H9 (cell line): ENCODE measurements at regions not wholly inside any gene's neighbourhood (a gene's known extent, or its start where the extent isn't known, plus 50 kb on each side); places are given as distances from the start of the nearest gene placed in this dataset.

Source experiments
- DNase-seq: peaks from one replicate; pipeline ENCODE4 v3.0.0-alpha.2; 2017
- H2AFZ ChIP-seq: one replicate; pipeline ENCODE4 v1.6.1; 2013; ENCODE audit warnings: mild to moderate bottlenecking, low read length, control low read depth, moderate library complexity
- H2AK5ac ChIP-seq: 2 replicates; pipeline ENCODE4 v1.6.1; 2013; ENCODE audit warnings: low read length, control low read depth, mixed read lengths; ENCODE audit not compliant: insufficient read length
- H2BK120ac ChIP-seq: one replicate; pipeline ENCODE4 v1.6.1; 2013; ENCODE audit warnings: low read depth, mild to moderate bottlenecking, low read length, control low read depth, inconsistent platforms; ENCODE audit not compliant: poor library complexity, severe bottlenecking
- H2BK12ac ChIP-seq: 2 replicates; pipeline ENCODE4 v1.6.1; 2013; ENCODE audit warnings: low read length, control low read depth, mixed read lengths, low read depth; ENCODE audit not compliant: insufficient read length
- H2BK15ac ChIP-seq: 2 replicates; pipeline ENCODE4 v1.6.1; 2013; ENCODE audit warnings: low read depth, low read length, control low read depth
- H2BK20ac ChIP-seq: one replicate; pipeline ENCODE4 v1.6.1; 2013; ENCODE audit warnings: low read depth, mild to moderate bottlenecking, low read length, control low read depth, inconsistent platforms; ENCODE audit not compliant: poor library complexity, severe bottlenecking
- H2BK5ac ChIP-seq: 2 replicates; pipeline ENCODE4 v1.6.1; 2013; ENCODE audit warnings: low read length, control low read depth, mixed read lengths; ENCODE audit not compliant: insufficient read length
- H3K14ac ChIP-seq: 2 replicates; pipeline ENCODE4 v1.6.1; 2013; ENCODE audit warnings: low read length, control low read depth; ENCODE audit not compliant: insufficient read depth
- H3K18ac ChIP-seq: 2 replicates; pipeline ENCODE4 v1.6.1; 2013; ENCODE audit warnings: low read depth, mild to moderate bottlenecking, mixed read lengths, low read length, control low read depth; ENCODE audit not compliant: insufficient read length
- H3K23ac ChIP-seq: 2 replicates; pipeline ENCODE4 v1.6.1; 2013; ENCODE audit warnings: low read length, control low read depth, mixed read lengths, low read depth; ENCODE audit not compliant: insufficient read length
- H3K23me2 ChIP-seq: 2 replicates; pipeline ENCODE4 v1.6.1; 2013; ENCODE audit warnings: low read depth, mild to moderate bottlenecking, mixed read lengths, low read length, control low read depth; ENCODE audit not compliant: insufficient read length, poor library complexity, severe bottlenecking
- H3K27ac ChIP-seq: 2 replicates; pipeline ENCODE4 v1.5.1; 2013; ENCODE audit warnings: low read length, control low read depth, mixed read lengths, low read depth; ENCODE audit not compliant: insufficient read length
- H3K27me3 ChIP-seq: 2 replicates; pipeline ENCODE4 v1.6.1; 2013; ENCODE audit warnings: low read length, control low read depth, inconsistent platforms; ENCODE audit not compliant: insufficient read depth
- H3K4ac ChIP-seq: 2 replicates; pipeline ENCODE4 v1.6.1; 2013; ENCODE audit warnings: low read depth, mild to moderate bottlenecking, control low read depth, inconsistent platforms, low read length, moderate library complexity
- H3K4me1 ChIP-seq: 2 replicates; pipeline ENCODE4 v1.6.1; 2013; ENCODE audit warnings: low read length, control low read depth, inconsistent platforms; ENCODE audit not compliant: insufficient read depth
- H3K4me2 ChIP-seq: 2 replicates; pipeline ENCODE4 v1.6.1; 2013; ENCODE audit warnings: low read length, control low read depth, mixed read lengths; ENCODE audit not compliant: insufficient read length, insufficient read depth
- H3K56ac ChIP-seq: 2 replicates; pipeline ENCODE4 v1.6.1; 2013; ENCODE audit warnings: low read depth, mild to moderate bottlenecking, mixed read lengths, low read length, control low read depth; ENCODE audit not compliant: insufficient read length
- H3K79me1 ChIP-seq: 2 replicates; pipeline ENCODE4 v1.6.1; 2013; ENCODE audit warnings: low read depth, mild to moderate bottlenecking, moderate library complexity, low read length, control low read depth, inconsistent platforms; ENCODE audit not compliant: insufficient read depth, poor library complexity, severe bottlenecking
- H3K79me2 ChIP-seq: 2 replicates; pipeline ENCODE4 v1.6.1; 2013; ENCODE audit warnings: low read length, control low read depth, inconsistent platforms; ENCODE audit not compliant: insufficient read depth
- H3K9ac ChIP-seq: 2 replicates; pipeline ENCODE4 v1.6.1; 2013; ENCODE audit warnings: low read length, control low read depth, mixed read lengths; ENCODE audit not compliant: insufficient read length; ENCODE audit errors: extremely low read depth
- H3K9me3 ChIP-seq: one replicate; pipeline ENCODE4 v1.6.1; 2013; ENCODE audit warnings: low read depth, low read length, inconsistent platforms; ENCODE audit not compliant: control insufficient read depth
- H3T11ph ChIP-seq: one replicate; pipeline ENCODE4 v1.6.1; 2013; ENCODE audit warnings: mild to moderate bottlenecking, low read length, control low read depth, inconsistent platforms
- H4K20me1 ChIP-seq: one replicate; pipeline ENCODE4 v1.6.1; 2013; ENCODE audit not compliant: control insufficient read depth, insufficient read length, insufficient read depth
- H4K5ac ChIP-seq: 2 replicates; pipeline ENCODE4 v1.6.1; 2013; ENCODE audit warnings: low read depth, mild to moderate bottlenecking, mixed read lengths, low read length, control low read depth; ENCODE audit not compliant: insufficient read length
- H4K8ac ChIP-seq: replicated peaks from 2 replicates; pipeline ENCODE4 v1.6.1; 2013; ENCODE audit warnings: low read length, control low read depth, mixed read lengths, low read depth; ENCODE audit not compliant: insufficient read length
- H4K91ac ChIP-seq: 2 replicates; pipeline ENCODE4 v1.6.1; 2013; ENCODE audit warnings: low read depth, mild to moderate bottlenecking, moderate library complexity, mixed read lengths, low read length, control low read depth; ENCODE audit not compliant: insufficient read length
- H3K27ac Mint-ChIP-seq, 3 experiments: 2 replicates in 2 of 3; 3 replicates in 1 of 3; pipeline ENCODE4 v1.8.0; 2020 to 2021; ENCODE audit warnings: mixed read lengths in 3 of 3, mild to moderate bottlenecking in 1 of 3, moderate library complexity in 1 of 3
- H3K27me3 Mint-ChIP-seq: 2 replicates; pipeline ENCODE4 v1.8.0; 2021; ENCODE audit warnings: low read depth, mild to moderate bottlenecking, moderate library complexity, mixed read lengths
- H3K36me3 Mint-ChIP-seq, 3 experiments: 2 replicates in 2 of 3; 3 replicates in 1 of 3; pipeline ENCODE4 v1.8.0; 2020 to 2021; ENCODE audit warnings: low read depth in 3 of 3, mixed read lengths in 3 of 3; ENCODE audit not compliant: insufficient read depth in 1 of 3
- H3K4me1 Mint-ChIP-seq, 2 experiments: 2 replicates each; pipeline ENCODE4 v1.8.0; 2020; ENCODE audit warnings: mixed read lengths in 2 of 2
- H3K4me3 Mint-ChIP-seq, 2 experiments: 2 replicates in 1 of 2; 3 replicates in 1 of 2; pipeline ENCODE4 v1.8.0; 2020 to 2021; ENCODE audit warnings: mild to moderate bottlenecking in 2 of 2, mixed read lengths in 2 of 2, moderate library complexity in 1 of 2
- H3K9me3 Mint-ChIP-seq, 2 experiments: 2 replicates in 1 of 2; 3 replicates in 1 of 2; pipeline ENCODE4 v1.8.0; 2020; ENCODE audit warnings: mild to moderate bottlenecking in 2 of 2, mixed read lengths in 2 of 2, moderate library complexity in 1 of 2
- WGBS: extraction: QIAGEN DNeasy Blood & Tissue Kit; methylation state at CpG from one replicate; pipeline ENCODE4 v1.1.7; 2013; ENCODE audit warnings: missing lambda C conversion rate, low lambda C conversion rate, mixed read lengths; ENCODE audit not compliant: insufficient read length; ENCODE audit errors: extremely low coverage; 5-methylcytosine and 5-hydroxymethylcytosine counted together
- TF ChIP-seq, protein P1 (sequence below): fragments of 200-600 bp; sonication (generic); conservative IDR thresholded peaks from 3 replicates; pipeline ENCODE4 v1.8.0; 2021; ENCODE audit warnings: antibody characterized with exemption, mild to moderate bottlenecking

DNA sequence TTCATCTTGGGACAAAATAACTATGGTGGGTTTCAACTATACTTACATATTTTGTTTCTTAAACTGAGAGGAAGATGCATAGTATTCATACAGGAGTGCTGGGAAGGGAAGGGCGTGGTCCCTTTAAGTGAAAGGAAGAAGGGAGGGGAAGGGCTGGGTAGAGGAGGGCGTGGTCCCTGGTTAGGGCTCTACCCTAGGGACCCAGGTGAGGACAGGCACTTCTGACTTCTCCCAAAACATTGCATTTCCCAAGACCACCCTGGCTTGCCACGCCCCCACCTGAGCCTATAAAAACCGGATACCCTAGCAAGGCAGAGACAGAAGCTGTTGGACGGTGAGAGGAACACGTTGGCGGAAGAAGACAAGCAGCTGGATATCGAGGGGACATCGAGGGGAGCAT lies 157.6 kb upstream of the PLXNA4 start:
- H3K4me1 ChIP-seq, result no peaks in the 10 kb centered on the region
- TF ChIP-seq, protein P1, sequence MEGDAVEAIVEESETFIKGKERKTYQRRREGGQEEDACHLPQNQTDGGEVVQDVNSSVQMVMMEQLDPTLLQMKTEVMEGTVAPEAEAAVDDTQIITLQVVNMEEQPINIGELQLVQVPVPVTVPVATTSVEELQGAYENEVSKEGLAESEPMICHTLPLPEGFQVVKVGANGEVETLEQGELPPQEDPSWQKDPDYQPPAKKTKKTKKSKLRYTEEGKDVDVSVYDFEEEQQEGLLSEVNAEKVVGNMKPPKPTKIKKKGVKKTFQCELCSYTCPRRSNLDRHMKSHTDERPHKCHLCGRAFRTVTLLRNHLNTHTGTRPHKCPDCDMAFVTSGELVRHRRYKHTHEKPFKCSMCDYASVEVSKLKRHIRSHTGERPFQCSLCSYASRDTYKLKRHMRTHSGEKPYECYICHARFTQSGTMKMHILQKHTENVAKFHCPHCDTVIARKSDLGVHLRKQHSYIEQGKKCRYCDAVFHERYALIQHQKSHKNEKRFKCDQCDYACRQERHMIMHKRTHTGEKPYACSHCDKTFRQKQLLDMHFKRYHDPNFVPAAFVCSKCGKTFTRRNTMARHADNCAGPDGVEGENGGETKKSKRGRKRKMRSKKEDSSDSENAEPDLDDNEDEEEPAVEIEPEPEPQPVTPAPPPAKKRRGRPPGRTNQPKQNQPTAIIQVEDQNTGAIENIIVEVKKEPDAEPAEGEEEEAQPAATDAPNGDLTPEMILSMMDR, result no peak
- H2BK20ac ChIP-seq, result no peak overlapping the region
- H3K18ac ChIP-seq, result no peak overlapping the region
- no peak overlapping the region for H3K27ac ChIP-seq
- H3K23ac ChIP-seq, result no peak overlapping the region
- H2BK15ac ChIP-seq, result no peak overlapping the region
- no peak overlapping the region for H2AFZ ChIP-seq
- Mint-ChIP-seq H3K27ac (no peak overlapping the region), H3K9me3 (no peaks in the 10 kb centered on the region), H3K4me3 (no peak overlapping the region), H3K36me3 (no peaks in the 10 kb centered on the region), H3K4me1 (no peaks in the 10 kb centered on the region), H3K27me3 (peaks cover 14% of the 10 kb centered on the region)
- no peaks in the 10 kb centered on the region for H3K9me3 ChIP-seq
- no peaks in the 10 kb centered on the region for H3K79me1 ChIP-seq
- H3K14ac ChIP-seq, result no peak overlapping the region
- H3K9ac ChIP-seq, result no peak overlapping the region
- no peak overlapping the region for H4K5ac ChIP-seq
- H3K4me2 ChIP-seq, result no peak overlapping the region
- WGBS, result no CpG with 5 or more reads among the region's 9 CpGs
- no peak overlapping the region for H3K56ac ChIP-seq
- H4K20me1 ChIP-seq, result no peaks in the 10 kb centered on the region
- no peaks in the 10 kb centered on the region for H3K27me3 ChIP-seq
- H2BK5ac ChIP-seq, result no peak overlapping the region
- no peak overlapping the region for H4K91ac ChIP-seq
- H3T11ph ChIP-seq, result no peak overlapping the region
- no peak for DNase-seq
- H3K4ac ChIP-seq, result no peak overlapping the region
- no peak overlapping the region for H2BK120ac ChIP-seq
- H2AK5ac ChIP-seq, result no peak overlapping the region
- no peak overlapping the region for H4K8ac ChIP-seq
- H3K23me2 ChIP-seq, result no peaks in the 10 kb centered on the region
- no peak overlapping the region for H2BK12ac ChIP-seq
- H3K79me2 ChIP-seq, result no peaks in the 10 kb centered on the region; the same call in 1 of the 2 replicates
